ENCODE measurements at regions not wholly inside any gene's neighbourhood (a gene's known extent, or its start where the extent isn't known, plus 50 kb on each side); places are given as distances from the start of the nearest gene placed in this dataset.

DNA sequence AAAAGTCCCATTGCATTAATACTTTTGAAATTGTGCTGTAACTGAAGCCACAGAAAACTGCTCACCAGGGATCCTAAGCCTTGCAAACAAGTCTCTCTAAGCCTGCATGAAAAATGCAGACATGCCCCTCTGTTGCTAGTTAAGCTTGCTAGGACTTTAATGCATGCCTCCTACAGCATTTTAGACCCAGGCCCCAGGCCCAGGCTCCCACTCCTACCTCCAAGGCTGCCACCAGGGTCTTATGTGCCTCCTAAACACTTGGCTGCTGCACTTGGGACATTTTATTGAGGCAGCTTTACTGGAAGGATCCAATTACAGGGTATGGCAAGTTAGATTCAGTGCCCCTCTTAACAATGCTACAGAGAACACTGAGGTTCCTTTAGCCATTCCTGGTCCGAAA, 467.3 kb upstream of the CLINT1 start:
- no peak for DNase-seq

- no peak for DNase-seq
These were observed 465.3 kb upstream of the CLINT1 start for GRCh38 chr5:158324236-158324635.

- no peak for DNase-seq
These were observed 463.7 kb upstream of the CLINT1 start for GRCh38 chr5:158322620-158323019.

GRCh38 chr5:158320934-158321333, 462.0 kb upstream of the CLINT1 start:
- DNase-seq, result no peak

DNA sequence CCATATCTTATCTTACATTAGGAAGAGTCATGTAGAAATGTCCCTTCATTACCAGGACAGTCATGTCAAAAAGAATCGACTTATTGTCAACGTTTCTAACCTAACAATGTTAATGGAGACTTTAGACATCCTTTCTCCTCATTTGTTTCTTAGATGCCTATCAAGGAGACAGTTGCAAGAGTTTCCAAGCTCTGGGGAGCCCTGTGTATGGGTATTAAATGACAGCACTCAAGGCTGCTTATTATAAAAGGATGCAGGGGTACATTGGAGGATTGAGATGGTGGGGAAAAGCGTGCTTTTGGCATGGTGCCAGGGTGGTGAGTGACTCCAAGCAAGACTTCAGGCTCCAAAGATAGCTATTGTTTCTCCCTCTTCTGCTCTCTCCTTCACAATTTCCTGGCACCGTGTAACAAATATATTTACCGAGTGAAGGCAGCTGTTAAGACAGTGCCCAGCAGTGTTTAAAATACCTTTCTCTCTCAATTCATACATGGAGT, 461.3 kb upstream of the CLINT1 start:
- DNase-seq, result no peak

GRCh38 chr5:158317507-158317906, 458.6 kb upstream of the CLINT1 start:
- no peak for DNase-seq

DNA sequence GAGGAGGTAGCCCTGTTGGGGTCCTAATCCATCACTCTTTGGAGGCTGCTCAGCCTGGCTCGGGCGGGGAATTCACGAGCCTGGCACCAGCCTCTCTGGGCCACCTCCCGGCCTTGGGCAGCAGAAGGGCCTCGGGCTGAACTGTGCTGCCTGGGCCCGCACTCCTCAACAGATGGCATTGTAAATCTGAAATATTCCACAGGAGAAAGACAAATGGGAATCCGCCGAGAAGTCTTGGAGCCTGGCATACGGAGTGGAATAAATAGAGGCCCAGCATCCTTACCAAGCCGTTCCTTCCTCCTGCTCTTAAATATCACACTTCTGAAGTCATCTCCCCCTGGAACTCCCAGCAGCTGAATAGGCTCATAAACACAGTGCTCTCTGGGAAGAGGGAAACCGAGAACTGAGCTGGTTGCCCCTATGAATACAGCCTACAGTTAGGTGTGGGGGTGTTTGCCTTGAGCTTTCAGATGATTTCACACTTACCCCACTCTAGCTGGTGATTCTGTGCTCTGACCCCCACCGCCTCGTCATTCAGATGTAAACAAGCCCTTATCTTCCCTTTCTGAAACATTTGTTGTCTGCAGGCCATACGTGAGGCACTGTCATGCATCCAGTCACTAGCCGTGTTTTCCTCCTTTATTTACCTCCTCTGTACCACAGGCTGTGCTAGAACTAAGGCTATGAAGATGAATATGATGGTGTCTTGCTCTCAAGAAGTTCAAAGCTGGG, 455.0 kb upstream of the CLINT1 start:
- no peak for DNase-seq

- no peak for DNase-seq
These were observed 454.2 kb upstream of the CLINT1 start for GRCh38 chr5:158313027-158313732.

DNA sequence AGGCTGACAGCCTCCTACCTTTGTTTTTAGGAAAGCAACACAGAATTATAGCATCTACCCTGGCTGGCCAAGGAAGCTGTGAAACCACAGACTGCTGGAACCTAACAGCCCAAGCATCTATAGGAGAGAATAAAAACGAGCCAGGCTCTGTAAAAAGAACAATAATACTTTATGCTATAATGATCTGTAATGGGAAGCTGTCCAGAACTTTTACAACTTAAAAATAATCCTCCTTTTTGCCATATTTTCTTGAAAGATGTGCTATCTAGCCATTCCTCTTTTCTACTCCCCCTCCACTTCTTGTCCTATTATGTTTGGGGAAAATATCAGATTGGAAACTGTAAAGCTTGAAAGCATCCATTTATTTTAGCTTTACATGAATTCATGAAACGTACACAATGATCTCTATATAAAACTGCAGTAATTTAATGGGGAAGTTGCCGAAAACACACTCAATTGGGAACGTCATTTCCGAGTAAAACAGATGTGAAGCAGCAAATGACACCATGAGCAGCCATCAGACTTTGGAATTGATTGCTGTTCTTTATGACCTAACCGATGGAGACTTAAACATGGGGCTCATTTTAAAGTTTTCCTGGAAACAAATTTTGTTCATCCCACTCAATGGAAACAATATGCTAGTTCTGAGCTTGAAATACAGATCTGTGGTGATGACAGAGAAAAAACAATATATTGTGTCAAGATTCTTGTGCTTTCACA, 450.3 kb upstream of the CLINT1 start:
- no peak for DNase-seq

DNA sequence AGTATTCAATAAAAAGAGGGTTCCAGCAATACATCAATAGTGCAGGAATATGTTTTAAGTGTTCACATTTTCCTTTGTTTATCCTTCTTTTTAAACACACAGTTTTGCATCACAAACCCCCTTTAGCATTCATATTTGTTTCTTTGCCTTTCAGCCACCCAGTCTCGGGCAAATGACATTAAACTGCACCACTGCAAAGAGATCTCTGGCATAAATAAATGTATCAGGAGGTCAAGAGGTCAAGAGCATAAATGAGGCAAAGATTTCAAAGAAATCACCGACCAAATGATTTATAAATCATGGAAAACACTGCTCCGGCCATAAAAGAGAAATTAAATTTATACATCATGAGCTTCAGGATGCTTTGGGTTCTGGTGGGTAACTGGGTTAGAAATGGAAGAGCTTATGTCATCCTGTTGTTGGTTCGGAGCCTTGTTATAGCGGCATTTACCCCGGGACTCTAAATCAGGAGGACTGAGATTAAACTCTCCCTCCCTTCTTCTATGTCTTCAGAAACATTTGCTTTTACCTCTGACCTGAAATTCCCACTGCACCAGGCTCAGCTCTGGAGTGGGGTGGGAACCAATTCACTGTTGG, 449.6 kb upstream of the CLINT1 start:
- DNase-seq, result no peak

DNA sequence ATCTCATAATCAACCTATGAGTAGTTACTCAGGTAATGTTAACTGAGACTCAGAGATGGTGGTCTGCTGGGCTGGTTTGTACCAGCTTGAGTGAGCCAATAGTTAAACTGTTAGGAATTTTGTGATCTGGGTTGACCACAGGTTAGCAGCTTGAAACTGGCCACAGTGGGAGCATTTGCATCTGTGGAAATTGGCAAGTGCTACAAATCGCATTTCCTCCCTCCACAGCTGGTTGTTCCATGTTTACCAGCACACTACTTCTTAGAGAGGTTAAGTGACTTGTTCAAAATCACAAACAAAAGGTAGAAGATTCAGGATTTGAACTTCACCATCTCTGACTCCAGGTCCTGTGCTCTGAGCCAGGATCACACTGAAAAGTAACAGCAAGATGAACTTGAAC, 446.9 kb upstream of the CLINT1 start:
- no peak for DNase-seq

DNA sequence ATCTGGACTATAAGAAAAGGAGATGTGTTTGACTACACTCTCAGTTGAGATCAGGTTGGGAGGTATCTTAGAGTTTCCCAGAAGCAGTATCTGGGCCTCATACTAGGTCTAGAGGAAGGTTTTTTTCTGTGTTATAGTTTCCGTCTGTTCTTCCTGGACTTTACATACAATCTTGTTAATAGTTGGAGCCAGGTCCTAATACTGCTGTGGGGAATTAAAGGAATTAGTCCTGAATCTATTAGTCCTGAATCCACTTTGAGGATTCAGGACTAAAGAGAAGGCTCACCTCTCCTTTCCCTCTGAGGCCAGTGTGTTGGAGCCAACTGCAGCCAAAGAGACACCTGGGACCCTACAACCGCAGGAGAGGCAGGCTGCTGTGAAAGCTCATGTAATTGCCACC, 445.7 kb upstream of the CLINT1 start:
- DNase-seq, result no peak

- no peak for DNase-seq
These were observed 444.9 kb upstream of the CLINT1 start for GRCh38 chr5:158303883-158304282.

- DNase-seq, result no peak
These were observed 444.3 kb upstream of the CLINT1 start for GRCh38 chr5:158303275-158303674.

DNA sequence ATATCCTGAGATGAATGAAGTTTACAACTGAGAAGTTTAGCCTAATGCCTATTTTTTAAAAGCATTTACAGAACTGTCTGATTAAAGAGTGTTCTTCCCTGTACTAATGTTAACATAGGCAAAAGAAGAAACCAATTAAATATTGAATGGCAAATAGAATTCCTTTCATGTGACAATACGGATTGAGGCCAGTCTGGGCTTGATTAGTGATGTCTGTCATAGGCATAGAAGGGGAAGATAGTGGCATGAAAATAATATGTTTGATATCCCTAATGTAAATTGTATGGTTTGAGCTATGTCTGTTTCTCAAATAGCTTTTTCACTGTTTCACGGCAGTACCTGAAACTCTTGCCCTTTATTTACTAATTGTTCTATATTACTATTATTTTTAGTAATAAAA, 443.1 kb upstream of the CLINT1 start:
- DNase-seq, result no peak

- DNase-seq, result no peak
These were observed 442.2 kb upstream of the CLINT1 start for GRCh38 chr5:158301186-158301585.

GRCh38 chr5:158300256-158300655, 441.3 kb upstream of the CLINT1 start:
- DNase-seq, result no peak

DNA sequence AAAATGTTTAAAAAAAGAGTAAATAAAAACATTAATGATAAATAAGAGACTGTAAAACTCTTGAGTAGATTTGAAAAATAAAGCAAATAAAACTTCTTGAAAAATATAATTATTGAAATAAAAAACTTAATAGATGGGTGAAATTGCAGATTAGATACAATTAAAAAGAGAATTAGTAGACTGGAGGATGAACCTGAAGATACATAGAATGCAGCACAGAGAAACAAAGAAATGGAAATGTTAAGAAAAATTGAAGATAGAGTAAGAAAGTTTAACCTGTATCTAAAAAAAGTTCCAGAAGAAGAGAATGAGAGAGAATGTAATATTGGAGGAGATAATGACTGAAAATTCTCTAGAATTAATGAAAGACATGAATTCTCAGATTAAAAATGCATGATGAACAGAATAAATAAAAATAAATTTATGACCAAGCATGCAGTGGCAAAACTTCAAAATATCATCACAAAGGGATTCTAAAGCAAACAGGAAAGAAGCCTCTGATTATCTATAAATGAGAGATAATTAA, 438.1 kb upstream of the CLINT1 start:
- no peak for DNase-seq

- no peak for DNase-seq
These were observed 435.8 kb upstream of the CLINT1 start for GRCh38 chr5:158294701-158295100.

DNA sequence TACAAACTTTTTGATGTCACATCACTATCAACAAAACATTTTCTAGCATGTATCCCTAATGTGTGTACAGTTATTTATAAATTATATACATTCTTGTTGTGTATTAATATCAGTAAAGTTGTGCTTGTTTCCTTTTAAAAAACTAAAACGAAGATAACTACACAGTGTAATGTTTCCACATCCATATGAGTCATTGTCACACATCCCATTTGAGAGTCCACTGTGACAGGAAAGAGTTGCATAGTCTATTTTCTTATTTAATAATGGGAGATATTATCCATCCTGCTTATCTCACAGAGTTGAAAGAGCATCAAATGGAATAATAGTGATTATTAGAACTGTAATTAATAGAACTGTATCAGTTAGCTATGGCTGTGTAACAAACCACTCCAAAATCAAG, 434.0 kb upstream of the CLINT1 start:
- DNase-seq, result no peak

DNA sequence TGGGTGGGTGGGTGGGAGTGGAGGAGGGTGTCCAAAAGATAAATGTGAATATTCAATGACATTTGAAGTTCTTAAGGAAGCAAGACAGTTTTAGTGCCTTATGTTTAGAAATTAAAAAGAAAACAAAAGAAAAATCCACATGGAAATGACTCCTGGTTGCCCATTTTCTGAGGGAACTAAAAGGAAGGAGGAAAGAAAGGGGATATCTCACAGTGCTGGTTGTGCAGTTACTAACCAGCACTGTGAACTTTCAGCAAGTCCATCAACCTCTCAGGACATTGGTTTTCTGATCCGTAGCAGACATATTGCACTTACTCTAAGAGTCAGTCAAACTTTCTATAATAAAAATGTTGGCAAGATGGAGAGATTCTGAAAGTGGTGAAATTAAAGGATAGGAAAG, 431.0 kb upstream of the CLINT1 start:
- no peak for DNase-seq

- no peak for DNase-seq
These were observed 429.3 kb upstream of the CLINT1 start for GRCh38 chr5:158288272-158288657.

- DNase-seq, result no peak
These were observed 428.8 kb upstream of the CLINT1 start for GRCh38 chr5:158287643-158288271.
